ENCODE measurements at regions not wholly inside any gene's neighbourhood (a gene's known extent, or its start where the extent isn't known, plus 50 kb on each side); places are given as distances from the start of the nearest gene placed in this dataset.

GRCh38 chr7:46369933-46370654 is 449.0 kb upstream of the IGFBP3 start:
- TF ChIP-seq POLR2A (IDR thresholded peaks at IDR 0.05; ENCODE audit: low read depth, low read length): no peak
- TF ChIP-seq CTCF (conservative IDR thresholded peaks at IDR 0.05; ENCODE audit: low read depth, low read length): no peak
- no peak for TF ChIP-seq SMC3 (IDR thresholded peaks at IDR 0.05; ENCODE audit: low read depth, low read length)
- TF ChIP-seq, protein P1, sequence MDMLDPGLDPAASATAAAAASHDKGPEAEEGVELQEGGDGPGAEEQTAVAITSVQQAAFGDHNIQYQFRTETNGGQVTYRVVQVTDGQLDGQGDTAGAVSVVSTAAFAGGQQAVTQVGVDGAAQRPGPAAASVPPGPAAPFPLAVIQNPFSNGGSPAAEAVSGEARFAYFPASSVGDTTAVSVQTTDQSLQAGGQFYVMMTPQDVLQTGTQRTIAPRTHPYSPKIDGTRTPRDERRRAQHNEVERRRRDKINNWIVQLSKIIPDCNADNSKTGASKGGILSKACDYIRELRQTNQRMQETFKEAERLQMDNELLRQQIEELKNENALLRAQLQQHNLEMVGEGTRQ (IDR thresholded peaks at IDR 0.05; ENCODE audit: low read depth, low read length): no peak
- no peak for TF ChIP-seq CEBPB (IDR thresholded peaks at IDR 0.05; ENCODE audit: low read depth, low read length)
- no peak for TF ChIP-seq ELK1 (IDR thresholded peaks at IDR 0.05; ENCODE audit: borderline replicate concordance, low read depth, low read length)
- TF ChIP-seq MXI1 (IDR thresholded peaks at IDR 0.05; ENCODE audit: borderline replicate concordance, low read depth, low read length): no peak
- TF ChIP-seq FOS (IDR thresholded peaks at IDR 0.05; ENCODE audit: low read depth, low read length): peak; percentile 29; the same call in 1 of the 2 replicates
- TF ChIP-seq RAD21 (IDR thresholded peaks at IDR 0.05; ENCODE audit: low read length): no peak
- TF ChIP-seq RFX5 (IDR thresholded peaks at IDR 0.05; ENCODE audit: low read depth, low read length): no peak
- no peak for TF ChIP-seq BHLHE40 (IDR thresholded peaks at IDR 0.05; ENCODE audit: low read depth, low read length)
- TF ChIP-seq RCOR1 (IDR thresholded peaks at IDR 0.05; ENCODE audit: insufficient replicate concordance, low read length): no peak

Data from IMR-90 (cell line).